Muscle of leg (tissue), 3 donors: ENCODE measurements at regions not wholly inside any gene's neighbourhood (a gene's known extent, or its start where the extent isn't known, plus 50 kb on each side); places are given as distances from the start of the nearest gene placed in this dataset.
"Not testable (repeated sequence)": the region's sequence is repeated elsewhere in the genome, so short reads cannot be mapped to it uniquely, and the experiment has no call there.

ENCODE experiments used
- DNase-seq: peaks from one replicate; pipeline ENCODE4 v3.0.0; 2013
- H3K27ac ChIP-seq: one replicate; pipeline ENCODE4 v1.5.1; 2013; ENCODE audit warnings: mild to moderate bottlenecking, low read length, control low read depth
- H3K27me3 ChIP-seq: one replicate; pipeline ENCODE4 v1.6.1; 2013; ENCODE audit warnings: low read length; ENCODE audit not compliant: control insufficient read depth, insufficient read depth
- H3K36me3 ChIP-seq: one replicate; pipeline ENCODE4 v1.6.1; 2013; ENCODE audit warnings: low read length; ENCODE audit not compliant: control insufficient read depth, insufficient read depth
- H3K4me1 ChIP-seq: one replicate; pipeline ENCODE4 v1.6.1; 2013; ENCODE audit warnings: low read length; ENCODE audit not compliant: control insufficient read depth, insufficient read depth
- H3K4me3 ChIP-seq: one replicate; pipeline ENCODE4 v1.5.1; 2013; ENCODE audit warnings: low read length, control low read depth
- H3K9me3 ChIP-seq: replicated peaks from 2 replicates; pipeline ENCODE4 v1.6.1; 2013; ENCODE audit warnings: low read depth, low read length; ENCODE audit not compliant: control insufficient read depth
- WGBS: methylation state at CpG from one replicate; pipeline ENCODE4 v1.1.5; 2013; ENCODE audit warnings: missing lambda C conversion rate; ENCODE audit not compliant: insufficient coverage; 5-methylcytosine and 5-hydroxymethylcytosine counted together

DNA sequence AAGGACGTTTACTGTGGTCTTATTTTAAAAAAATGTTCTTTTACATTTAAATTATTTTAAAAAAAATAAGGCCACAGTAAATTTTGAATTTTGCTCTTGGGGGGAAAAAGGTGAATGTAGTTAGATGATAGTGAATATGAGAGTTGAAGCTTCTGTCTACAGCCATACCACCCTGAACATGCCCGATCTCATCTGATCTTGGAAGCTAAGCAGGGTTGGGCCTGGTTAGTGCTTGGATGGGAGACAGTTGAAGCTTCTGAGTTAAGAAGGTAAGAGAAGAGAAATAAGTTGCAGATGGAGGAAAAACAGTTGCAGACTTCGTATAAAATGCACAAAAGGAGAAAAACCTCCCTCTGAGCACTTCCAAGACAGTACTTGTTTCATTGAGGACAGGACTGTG is 115.6 kb upstream of the NR3C2 start:
- DNase-seq, result no peak
- WGBS, result no CpG with 5 or more reads among the region's 3 CpGs

DNA sequence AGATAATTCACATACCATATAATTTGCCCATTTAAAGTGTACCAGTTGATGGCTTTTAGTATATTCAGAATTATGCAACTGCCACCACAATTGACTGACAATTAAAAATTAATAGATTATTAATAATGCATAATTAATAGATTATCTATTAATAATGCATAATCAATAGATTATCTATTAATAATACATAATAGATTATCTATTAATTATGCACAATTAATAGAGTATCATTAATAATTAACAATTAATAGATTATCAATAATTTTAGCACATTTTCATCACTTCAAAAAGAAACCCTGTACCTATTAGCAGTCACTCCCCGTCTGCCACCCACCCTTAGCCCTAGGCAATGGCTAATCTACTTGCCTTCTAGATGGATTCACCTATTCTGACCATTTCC is 108.6 kb upstream of the NR3C2 start:
- Histone ChIP-seq H3K36me3 (no peaks in the 10 kb centered on the region), H3K4me3 (no peak overlapping the region), H3K27me3 (no peaks in the 10 kb centered on the region), H3K9me3 (no peaks in the 10 kb centered on the region), H3K4me1 (no peaks in the 10 kb centered on the region), H3K27ac (no peak overlapping the region)
- WGBS, result 92% methylated on average over 1 of the region's 1 CpG
- DNase-seq, result no peak

More for the DNA sequence above, 115.6 kb upstream of the NR3C2 start:
- H3K9me3 ChIP-seq, result no peaks in the 10 kb centered on the region
- no peak overlapping the region for H3K4me3 ChIP-seq
- no peaks in the 10 kb centered on the region for H3K4me1 ChIP-seq
- no peaks in the 10 kb centered on the region for H3K36me3 ChIP-seq
- no peak overlapping the region for H3K27ac ChIP-seq
- H3K27me3 ChIP-seq, result no peaks in the 10 kb centered on the region

DNA sequence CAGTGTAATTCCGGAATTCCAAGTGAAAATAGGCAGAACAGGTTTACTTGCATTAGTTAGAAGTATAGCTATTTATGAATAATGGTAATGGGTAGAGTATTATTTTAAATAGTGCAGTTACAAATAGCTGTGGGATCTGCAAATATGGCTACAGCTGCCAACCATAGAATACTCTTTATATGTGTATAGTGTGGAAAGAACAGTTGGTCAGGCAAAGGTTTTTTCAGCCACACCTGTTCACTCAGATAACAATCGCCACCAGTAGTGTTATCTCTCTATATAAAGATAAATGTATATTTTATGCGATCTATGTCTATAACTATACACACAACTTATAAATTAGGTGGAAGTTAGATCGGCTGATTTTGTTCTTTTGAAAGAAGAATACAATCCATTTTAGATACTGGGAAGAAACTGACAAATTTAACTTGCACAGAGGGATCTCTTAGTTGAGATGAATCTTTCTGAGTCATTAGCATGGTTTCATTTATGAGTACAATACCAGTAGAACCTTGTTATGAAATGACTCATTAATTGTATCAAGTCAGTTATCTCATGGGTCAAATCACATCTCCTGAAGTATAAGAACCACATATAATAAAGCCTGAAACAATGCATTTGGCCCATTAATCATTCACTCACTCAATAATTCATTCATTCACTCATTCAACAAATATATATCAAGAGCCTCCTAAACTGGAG is 100.9 kb upstream of the NR3C2 start:
- 100% methylated on average over 1 of the region's 4 CpGs for WGBS
- H3K4me1 ChIP-seq, result no peaks in the 10 kb centered on the region
- no peaks in the 10 kb centered on the region for H3K36me3 ChIP-seq
- H3K27me3 ChIP-seq, result no peaks in the 10 kb centered on the region
- H3K4me3 ChIP-seq, result no peak overlapping the region
- H3K9me3 ChIP-seq, result no peaks in the 10 kb centered on the region
- no peak for DNase-seq
- no peak overlapping the region for H3K27ac ChIP-seq

DNA sequence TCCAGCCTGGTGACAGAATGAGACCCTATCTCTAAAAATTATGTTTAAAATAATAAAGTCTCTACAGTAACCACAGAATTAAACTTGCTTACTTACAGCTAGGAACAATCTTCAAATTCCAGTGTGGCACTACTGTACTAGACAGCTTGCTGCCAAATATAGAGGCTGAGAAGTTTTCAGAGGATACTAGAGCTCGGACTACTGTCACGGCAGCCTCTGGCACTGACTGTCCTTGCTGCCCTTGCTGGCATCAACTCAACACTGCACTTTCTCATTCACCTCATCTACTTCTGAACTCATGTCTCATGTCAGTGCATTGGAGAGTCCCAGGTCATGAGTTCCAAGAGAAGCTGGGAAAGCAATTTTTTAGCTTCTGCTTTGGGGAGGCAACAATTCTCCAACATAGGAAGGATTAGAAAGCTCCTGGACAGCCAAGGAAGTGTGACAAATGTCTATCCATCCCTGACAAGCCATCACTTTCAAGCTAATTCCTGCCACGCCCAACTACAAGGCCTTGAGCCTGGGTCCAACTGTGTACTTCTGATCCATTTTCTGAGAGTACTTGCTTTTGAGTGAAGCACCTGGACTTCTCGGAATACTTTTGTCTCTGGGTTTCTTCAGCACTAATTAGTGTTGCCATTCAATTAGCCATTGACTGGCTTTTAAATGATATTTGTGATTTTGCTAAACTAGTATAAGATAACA is 98.6 kb upstream of the NR3C2 start:
- DNase-seq, result peak; percentile 16
- Histone ChIP-seq H3K36me3 (no peaks in the 10 kb centered on the region), H3K9me3 (no peaks in the 10 kb centered on the region), H3K4me1 (no peaks in the 10 kb centered on the region), H3K27ac (no peak overlapping the region), H3K4me3 (no peak overlapping the region), H3K27me3 (no peaks in the 10 kb centered on the region)
- WGBS, result 56% methylated on average over 3 of the region's 4 CpGs

DNA sequence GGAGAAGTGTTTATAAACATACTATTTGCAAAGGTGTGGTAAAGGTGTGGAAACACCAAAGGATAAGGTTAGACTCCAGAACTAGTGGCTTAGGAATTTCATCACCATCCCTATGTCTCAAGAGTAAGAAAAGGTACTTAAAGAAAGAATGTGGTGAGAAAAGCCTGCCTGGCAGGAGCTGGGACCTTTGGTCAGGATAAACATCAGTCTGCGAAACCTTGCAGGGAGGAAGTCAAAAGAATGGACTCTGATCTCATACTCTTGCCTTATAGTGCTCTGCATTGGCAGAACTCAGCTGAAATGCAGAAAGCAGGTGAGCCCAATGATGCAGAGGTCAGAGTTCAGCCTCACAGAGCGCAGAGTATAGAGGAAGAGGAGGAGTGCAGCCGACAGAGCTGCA is 97.2 kb upstream of the NR3C2 start:
- 100% methylated on average over 1 of the region's 3 CpGs for WGBS
- DNase-seq, result no peak
- Histone ChIP-seq H3K27ac (no peak overlapping the region), H3K36me3 (no peaks in the 10 kb centered on the region), H3K4me3 (no peak overlapping the region), H3K9me3 (peaks cover 10% of the 10 kb centered on the region), H3K4me1 (no peaks in the 10 kb centered on the region), H3K27me3 (no peaks in the 10 kb centered on the region)

DNA sequence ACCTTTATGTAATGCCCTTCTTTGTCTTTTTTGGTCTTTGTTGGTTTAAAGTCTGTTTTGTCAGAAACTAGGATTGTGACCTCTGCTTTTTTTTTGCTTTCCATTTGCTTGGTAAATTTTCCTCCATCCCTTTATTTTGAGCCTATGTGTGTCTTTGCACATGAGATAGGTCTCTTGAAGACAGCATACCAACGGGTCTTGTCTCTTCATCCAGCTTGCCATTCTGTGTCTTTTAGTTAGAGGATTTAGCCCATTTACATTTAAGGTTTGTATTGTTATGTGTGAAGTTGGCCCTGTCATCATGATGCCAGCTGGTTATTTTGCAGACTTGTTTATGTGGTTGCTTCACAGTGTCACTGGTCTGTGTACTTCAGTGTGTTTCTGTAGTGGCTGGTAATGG is 91.6 kb upstream of the NR3C2 start:
- H3K27me3 ChIP-seq, H3K4me3 ChIP-seq, DNase-seq, H3K36me3 ChIP-seq, H3K27ac ChIP-seq, H3K4me1 ChIP-seq: not testable (repeated sequence)
- H3K9me3 ChIP-seq, result peaks cover 18% of the 10 kb centered on the region
- no CpG with 5 or more reads among the region's 1 CpG for WGBS

DNA sequence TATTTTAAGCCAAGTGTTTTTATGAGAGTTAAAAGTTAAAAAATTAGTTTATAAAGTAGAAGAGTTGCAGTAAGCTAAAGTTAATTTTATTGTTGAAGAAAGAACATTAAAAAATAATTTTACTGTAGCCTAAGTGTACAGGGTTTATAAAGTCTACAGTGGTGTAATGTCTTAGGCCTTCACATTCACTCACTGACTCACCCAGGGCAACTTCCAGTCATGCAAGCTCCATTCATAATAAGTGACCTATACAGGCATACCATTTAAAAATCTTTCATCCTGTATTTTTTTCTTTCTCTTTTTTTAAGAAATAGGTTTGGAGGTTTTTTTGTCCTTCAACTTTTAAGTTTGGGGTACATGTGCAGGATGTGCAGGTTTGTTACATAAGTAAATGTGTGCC is 87.9 kb upstream of the NR3C2 start:
- Histone ChIP-seq H3K36me3 (no peaks in the 10 kb centered on the region), H3K27me3 (no peaks in the 10 kb centered on the region), H3K9me3 (peaks cover 11% of the 10 kb centered on the region), H3K4me3 (no peak overlapping the region), H3K4me1 (no peaks in the 10 kb centered on the region), H3K27ac (no peak overlapping the region)
- DNase-seq, result no peak

DNA sequence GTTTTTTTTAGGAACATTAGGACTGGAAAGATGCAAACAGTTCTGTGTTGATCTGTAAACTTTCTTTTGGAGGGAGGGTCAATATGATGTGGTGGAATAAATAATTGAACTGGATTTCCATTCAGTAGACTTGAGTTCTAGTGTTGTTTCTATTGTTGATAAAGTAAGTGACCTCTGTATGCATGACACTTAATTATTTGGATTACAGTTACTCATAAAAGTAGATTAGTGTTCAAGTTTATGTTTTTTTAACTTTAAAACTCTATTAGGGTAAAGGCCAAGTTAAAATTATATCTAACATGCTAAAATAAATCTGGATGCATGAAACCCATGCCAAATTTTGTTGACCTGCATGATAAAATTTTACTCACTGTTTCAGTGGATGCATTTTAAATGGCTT is 85.4 kb upstream of the NR3C2 start:
- Histone ChIP-seq H3K4me1 (no peaks in the 10 kb centered on the region), H3K27ac (no peak overlapping the region), H3K27me3 (no peaks in the 10 kb centered on the region), H3K4me3 (no peak overlapping the region), H3K36me3 (no peaks in the 10 kb centered on the region), H3K9me3 (peaks cover 2% of the 10 kb centered on the region)
- no peak for DNase-seq

DNA sequence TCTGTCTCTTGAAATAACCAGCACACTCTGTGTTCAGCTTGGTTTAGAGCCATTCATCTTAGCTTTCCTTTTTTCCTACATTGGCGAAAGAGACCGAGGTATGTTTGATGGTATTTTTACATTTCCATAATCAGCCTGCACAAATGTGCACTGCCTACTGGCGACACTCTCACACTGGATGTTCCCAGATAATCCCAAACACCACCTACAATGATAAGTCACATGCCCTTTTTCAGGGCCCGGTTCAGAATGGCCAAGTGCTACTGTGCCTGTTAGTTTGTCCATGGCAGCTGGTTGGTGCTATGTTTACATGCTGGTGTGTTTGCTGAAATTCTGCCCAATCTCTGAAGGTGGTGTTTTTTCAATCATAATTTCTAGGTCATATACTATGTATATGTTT is 80.8 kb upstream of the NR3C2 start:
- DNase-seq, result peak; percentile 3
- Histone ChIP-seq H3K36me3 (no peaks in the 10 kb centered on the region), H3K9me3 (no peaks in the 10 kb centered on the region), H3K27me3 (no peaks in the 10 kb centered on the region), H3K4me3 (no peak overlapping the region), H3K4me1 (no peaks in the 10 kb centered on the region), H3K27ac (peak overlapping the region; percentile 55)
- no CpG with 5 or more reads among the region's 4 CpGs for WGBS

DNA sequence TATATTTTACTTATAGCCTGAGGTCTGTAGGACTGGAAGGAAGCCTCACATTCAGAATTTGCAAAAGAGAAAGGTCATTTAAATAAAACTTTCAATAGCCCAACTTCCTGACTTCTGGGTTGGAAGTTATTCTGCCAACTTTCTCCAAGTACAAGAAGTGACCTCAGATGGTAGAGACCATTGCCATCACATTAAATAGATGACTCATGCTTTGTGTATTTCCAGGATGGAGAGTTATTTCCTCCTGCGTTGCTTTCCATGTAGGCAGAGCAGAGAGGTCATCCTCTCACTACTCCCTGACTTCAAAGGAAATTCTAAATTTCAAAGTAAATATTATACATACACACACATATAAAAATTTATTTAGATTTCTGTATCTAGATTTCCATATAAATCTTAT is 73.0 kb upstream of the NR3C2 start:
- no CpG with 5 or more reads among the region's 1 CpG for WGBS
- Histone ChIP-seq H3K9me3 (no peaks in the 10 kb centered on the region), H3K4me1 (no peaks in the 10 kb centered on the region), H3K27ac (no peak overlapping the region), H3K4me3 (no peak overlapping the region), H3K36me3 (no peaks in the 10 kb centered on the region), H3K27me3 (no peaks in the 10 kb centered on the region)
- peak; percentile 8 for DNase-seq

DNA sequence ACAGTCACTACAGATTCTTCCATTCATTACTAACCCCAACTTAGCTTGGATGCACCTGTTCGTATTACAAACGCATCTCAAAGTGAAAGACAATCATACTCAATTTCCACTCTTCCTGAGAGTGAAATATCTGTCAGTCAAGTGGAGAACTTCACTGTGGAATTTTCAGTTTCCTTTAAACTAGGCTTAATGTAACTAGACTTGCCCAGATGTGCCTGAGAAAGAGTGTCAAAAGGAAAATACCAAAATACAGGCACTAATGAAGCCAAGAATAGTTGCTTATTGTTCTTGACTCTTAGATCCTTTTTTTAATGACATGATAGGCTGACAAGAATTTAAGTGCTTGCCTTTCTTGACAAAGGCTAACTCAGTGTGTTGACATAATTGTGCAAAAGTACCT is 72.4 kb upstream of the NR3C2 start:
- Histone ChIP-seq H3K27ac (no peak overlapping the region), H3K36me3 (no peaks in the 10 kb centered on the region)
- no CpG with 5 or more reads among the region's 2 CpGs for WGBS

More for the DNA sequence above, 72.4 kb upstream of the NR3C2 start:
- no peak for DNase-seq
- no peaks in the 10 kb centered on the region for H3K9me3 ChIP-seq
- no peak overlapping the region for H3K4me3 ChIP-seq
- no peaks in the 10 kb centered on the region for H3K27me3 ChIP-seq
- H3K4me1 ChIP-seq, result no peaks in the 10 kb centered on the region
